BE2C (cell line): ENCODE measurements at regions not wholly inside any gene's neighbourhood (a gene's known extent, or its start where the extent isn't known, plus 50 kb on each side); places are given as distances from the start of the nearest gene placed in this dataset.

ENCODE experiments used
- DNase-seq: peaks from one replicate; pipeline ENCODE4 v3.0.0-alpha.2; 2020
- H3K27me3 ChIP-seq: fragments of 250-450 bp; sonication (Bioruptor Pico); 2 replicates; pipeline ENCODE4 v1.5.1; 2020; ENCODE audit warnings: mild to moderate bottlenecking
- H3K36me3 ChIP-seq: fragments of 250-450 bp; sonication (Bioruptor Pico); 2 replicates; pipeline ENCODE4 v1.5.1; 2020; ENCODE audit warnings: mild to moderate bottlenecking
- H3K4me1 ChIP-seq: fragments of 250-450 bp; sonication (Bioruptor Pico); 2 replicates; pipeline ENCODE4 v1.5.1; 2020
- H3K4me3 ChIP-seq: 2 replicates; pipeline ENCODE4 v1.5.1; 2011; ENCODE audit warnings: low read depth, low read length
- H3K9me3 ChIP-seq: fragments of 250-450 bp; sonication (Bioruptor Pico); 2 replicates; pipeline ENCODE4 v1.5.1; 2020
- TF ChIP-seq, protein P1 (sequence below): IDR thresholded peaks from 2 replicates; pipeline ENCODE4 v1.5.1; 2012; ENCODE audit warnings: mild to moderate bottlenecking, low read depth, low read length

DNA sequence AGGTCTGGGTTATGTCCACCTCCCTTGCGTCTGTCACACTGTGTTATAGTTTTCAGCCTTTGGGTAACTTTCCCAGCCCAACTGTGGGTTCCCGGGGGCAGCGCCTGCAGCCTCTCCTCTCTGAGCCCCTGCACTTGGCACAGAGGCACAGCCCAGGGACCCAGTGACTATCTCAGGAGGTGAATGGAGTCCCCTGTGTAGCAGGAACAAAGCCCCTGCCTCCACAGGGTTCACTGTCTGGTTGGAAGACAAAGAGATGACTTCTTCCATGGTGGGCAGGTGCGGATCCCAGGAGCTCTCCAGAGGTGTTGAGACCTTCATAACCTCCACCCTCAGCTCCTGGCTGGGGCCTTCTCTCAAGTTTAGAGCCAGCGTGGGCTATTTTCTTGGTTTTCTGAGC, 156.9 kb downstream of the C9orf50 start:
- no peaks in the 10 kb centered on the region for H3K27me3 ChIP-seq
- TF ChIP-seq, protein P1, sequence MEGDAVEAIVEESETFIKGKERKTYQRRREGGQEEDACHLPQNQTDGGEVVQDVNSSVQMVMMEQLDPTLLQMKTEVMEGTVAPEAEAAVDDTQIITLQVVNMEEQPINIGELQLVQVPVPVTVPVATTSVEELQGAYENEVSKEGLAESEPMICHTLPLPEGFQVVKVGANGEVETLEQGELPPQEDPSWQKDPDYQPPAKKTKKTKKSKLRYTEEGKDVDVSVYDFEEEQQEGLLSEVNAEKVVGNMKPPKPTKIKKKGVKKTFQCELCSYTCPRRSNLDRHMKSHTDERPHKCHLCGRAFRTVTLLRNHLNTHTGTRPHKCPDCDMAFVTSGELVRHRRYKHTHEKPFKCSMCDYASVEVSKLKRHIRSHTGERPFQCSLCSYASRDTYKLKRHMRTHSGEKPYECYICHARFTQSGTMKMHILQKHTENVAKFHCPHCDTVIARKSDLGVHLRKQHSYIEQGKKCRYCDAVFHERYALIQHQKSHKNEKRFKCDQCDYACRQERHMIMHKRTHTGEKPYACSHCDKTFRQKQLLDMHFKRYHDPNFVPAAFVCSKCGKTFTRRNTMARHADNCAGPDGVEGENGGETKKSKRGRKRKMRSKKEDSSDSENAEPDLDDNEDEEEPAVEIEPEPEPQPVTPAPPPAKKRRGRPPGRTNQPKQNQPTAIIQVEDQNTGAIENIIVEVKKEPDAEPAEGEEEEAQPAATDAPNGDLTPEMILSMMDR: no peak
- no peak overlapping the region for H3K4me3 ChIP-seq
- no peaks in the 10 kb centered on the region for H3K36me3 ChIP-seq
- no peak for DNase-seq
- H3K4me1 ChIP-seq: peaks cover 36% of the 10 kb centered on the region
- no peaks in the 10 kb centered on the region for H3K9me3 ChIP-seq

DNA sequence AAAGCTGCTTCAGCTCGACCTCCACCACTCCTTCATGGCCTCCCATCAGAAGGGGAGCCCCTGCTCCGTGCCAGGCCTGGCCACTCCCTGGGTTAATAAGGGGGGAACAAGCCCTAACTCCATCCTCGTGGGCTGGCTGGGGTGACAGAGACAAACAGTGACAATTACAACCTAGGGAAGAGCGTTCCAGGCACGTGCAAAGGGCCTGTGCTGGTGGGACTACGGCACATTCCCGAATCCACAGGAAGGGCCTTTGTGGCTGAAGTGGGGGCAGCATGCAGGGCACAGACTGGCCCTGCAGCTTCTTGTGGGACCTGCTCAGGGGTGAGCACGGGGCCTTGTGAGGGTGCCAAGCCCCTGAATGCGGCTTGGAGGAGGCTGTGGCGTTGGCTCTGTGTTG, 157.4 kb downstream of the C9orf50 start:
- DNase-seq: no peak
- Histone ChIP-seq H3K36me3 (no peaks in the 10 kb centered on the region), H3K27me3 (no peaks in the 10 kb centered on the region), H3K4me3 (no peak overlapping the region), H3K4me1 (peaks cover 41% of the 10 kb centered on the region), H3K9me3 (no peaks in the 10 kb centered on the region)
- TF ChIP-seq, protein P1: no peak

DNA sequence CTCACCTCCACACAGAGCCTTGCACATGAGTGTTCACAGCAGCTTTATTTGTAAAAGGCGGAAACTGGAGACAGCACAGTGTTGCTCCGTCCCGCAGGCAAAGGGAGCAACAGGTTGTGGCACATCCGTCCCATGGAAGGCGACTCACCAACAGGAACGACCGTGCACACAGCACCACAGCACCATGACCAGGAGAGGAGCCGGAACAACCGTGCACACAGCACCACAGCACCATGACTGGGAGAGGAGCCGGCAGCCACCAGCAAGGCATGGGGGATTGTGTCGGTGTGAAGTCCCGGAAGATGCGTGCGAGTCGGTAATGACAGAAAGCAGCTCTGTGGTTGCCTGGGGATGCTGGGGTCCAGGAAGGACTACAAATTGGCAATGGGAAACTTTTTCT, 158.5 kb downstream of the C9orf50 start:
- Histone ChIP-seq H3K4me3 (no peak overlapping the region), H3K36me3 (no peaks in the 10 kb centered on the region), H3K9me3 (no peaks in the 10 kb centered on the region), H3K27me3 (no peaks in the 10 kb centered on the region), H3K4me1 (peaks cover 45% of the 10 kb centered on the region)
- DNase-seq: no peak
- TF ChIP-seq, protein P1: no peak

DNA sequence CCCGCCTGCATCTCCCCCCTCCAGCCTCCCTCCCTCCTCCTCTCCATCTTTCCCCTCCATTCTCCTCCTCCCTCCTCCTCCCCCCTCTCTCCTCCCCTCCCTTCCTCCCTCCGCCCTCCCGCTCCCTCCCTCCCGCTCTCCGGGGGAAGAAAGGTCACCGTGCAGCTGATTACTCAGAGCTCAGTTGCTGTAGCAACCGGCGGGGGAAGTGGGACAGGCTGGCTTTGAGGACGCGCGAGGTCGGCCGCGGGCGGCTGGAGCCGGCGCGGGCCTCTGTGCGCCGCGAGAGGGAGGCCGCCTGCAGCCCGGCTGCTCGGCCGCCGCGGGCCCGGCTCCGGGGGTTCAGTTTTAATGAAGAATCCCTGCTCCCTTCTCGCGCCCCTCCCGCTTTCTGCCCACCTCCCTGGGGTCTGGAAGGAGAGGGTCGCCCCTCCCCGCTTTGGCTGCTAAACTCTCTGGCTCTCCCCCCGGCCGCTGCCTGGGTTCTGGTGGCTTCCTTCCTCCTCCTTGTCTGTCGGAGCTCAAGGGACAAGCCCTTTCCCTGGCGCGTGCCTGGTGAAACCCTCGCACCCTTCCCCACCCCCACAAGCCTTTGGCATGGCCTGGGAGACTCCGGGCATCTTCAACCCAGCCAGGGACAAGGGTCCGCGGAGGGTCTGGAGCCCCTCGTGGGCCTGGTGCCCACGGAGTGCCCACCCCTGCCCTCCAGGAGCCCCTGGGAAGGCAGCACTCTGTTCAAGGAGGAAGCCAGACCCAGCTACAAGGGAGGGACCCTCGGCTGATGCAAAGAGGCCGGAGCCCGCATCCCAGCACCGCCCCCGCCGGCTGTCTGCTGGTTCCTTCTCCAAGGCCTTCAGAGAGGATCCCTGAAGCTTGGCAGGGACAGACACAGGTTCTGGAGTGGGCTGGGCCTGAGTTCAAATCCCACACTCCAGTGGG, 160.3 kb downstream of the C9orf50 start:
- Histone ChIP-seq H3K4me3 (peak overlapping the region; percentile 53), H3K4me1 (peaks cover 38% of the 10 kb centered on the region), H3K9me3 (no peaks in the 10 kb centered on the region), H3K36me3 (no peaks in the 10 kb centered on the region), H3K27me3 (no peaks in the 10 kb centered on the region)
- peak; percentile 98 for DNase-seq
- TF ChIP-seq, protein P1: 0 out of 2 replicates have a peak, but pooled peaks have one; percentile 10

DNA sequence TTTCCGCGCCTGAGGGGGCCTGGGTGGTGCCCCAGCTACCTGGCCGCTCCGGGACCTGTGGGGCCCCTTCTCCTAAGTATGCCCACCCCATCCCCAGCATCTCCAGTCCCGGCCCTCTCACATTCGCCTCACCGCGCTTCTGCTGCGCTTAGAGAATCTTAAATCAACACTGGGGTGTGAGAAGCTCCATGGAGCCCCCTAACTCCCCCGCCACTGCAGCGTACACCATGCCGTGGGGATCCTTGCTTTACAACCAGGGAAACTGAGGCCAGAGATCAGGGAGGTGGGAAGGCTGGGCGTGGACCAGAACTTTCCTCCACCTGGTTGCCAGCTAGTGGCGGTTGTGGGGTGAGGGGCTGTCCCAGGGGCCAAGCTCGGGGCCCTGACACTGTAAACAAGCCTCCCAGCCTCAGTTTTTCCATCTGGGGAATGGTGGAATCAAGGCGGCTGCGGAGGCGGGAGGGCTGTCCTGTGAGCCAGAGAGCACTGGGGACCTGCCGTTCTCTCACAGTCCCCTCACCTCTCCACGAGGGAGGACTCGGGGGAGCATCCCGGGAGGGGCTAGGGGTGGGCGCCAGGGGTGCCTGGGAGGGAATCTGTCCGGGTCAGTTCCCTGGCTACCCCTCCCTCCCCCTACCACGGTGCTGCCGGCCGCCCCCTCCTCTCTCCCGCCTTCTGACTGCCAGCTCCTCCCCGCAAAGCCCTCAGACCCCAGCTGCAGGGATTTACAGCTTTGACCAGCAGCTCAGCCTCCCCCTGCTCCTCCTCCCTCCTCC, 161.2 kb downstream of the C9orf50 start:
- Histone ChIP-seq H3K36me3 (no peaks in the 10 kb centered on the region), H3K4me1 (peaks cover 30% of the 10 kb centered on the region), H3K9me3 (no peaks in the 10 kb centered on the region), H3K4me3 (no peak overlapping the region), H3K27me3 (no peaks in the 10 kb centered on the region)
- DNase-seq: no peak
- TF ChIP-seq, protein P1: no peak
